ENCODE measurements at regions not wholly inside any gene's neighbourhood (a gene's known extent, or its start where the extent isn't known, plus 50 kb on each side); places are given as distances from the start of the nearest gene placed in this dataset.

GRCh38 chr9:80231318-80232236 is 659.8 kb downstream of the TLE4 start:
- no peak for DNase-seq (ENCODE audit: low spot score)

- DNase-seq (ENCODE audit: low spot score) = no peak
Observed at GRCh38 chr9:80223897-80224296, 652.1 kb downstream of the TLE4 start.

GRCh38 chr9:80222466-80223169 is 650.9 kb downstream of the TLE4 start:
- no peak for DNase-seq (ENCODE audit: low spot score)

- no peak for DNase-seq (ENCODE audit: low spot score)
Observed at GRCh38 chr9:80218328-80218727, 646.6 kb downstream of the TLE4 start.

GRCh38 chr9:80213613-80214012 is 641.8 kb downstream of the TLE4 start:
- DNase-seq (ENCODE audit: low spot score) = no peak

GRCh38 chr9:80208696-80209095 is 636.9 kb downstream of the TLE4 start:
- no peak for DNase-seq (ENCODE audit: low spot score)

GRCh38 chr9:80204054-80204453 is 632.3 kb downstream of the TLE4 start:
- no peak for DNase-seq (ENCODE audit: low spot score)

GRCh38 chr9:80197661-80198060 is 625.9 kb downstream of the TLE4 start:
- DNase-seq (ENCODE audit: low spot score) = no peak

- no peak for DNase-seq (ENCODE audit: low spot score)
Observed at GRCh38 chr9:80191108-80191507, 619.3 kb downstream of the TLE4 start.

GRCh38 chr9:80188579-80188978 is 616.8 kb downstream of the TLE4 start:
- DNase-seq (ENCODE audit: low spot score) = no peak

- DNase-seq (ENCODE audit: low spot score) = no peak
Observed at GRCh38 chr9:80185112-80185738, 613.5 kb downstream of the TLE4 start.

- no peak for DNase-seq (ENCODE audit: low spot score)
Observed at GRCh38 chr9:80177949-80178480, 606.2 kb downstream of the TLE4 start.

GRCh38 chr9:80175286-80176150 is 603.8 kb downstream of the TLE4 start:
- peak; percentile 17 for DNase-seq (ENCODE audit: low spot score)

GRCh38 chr9:80163889-80164288 is 592.1 kb downstream of the TLE4 start:
- no peak for DNase-seq (ENCODE audit: low spot score)

GRCh38 chr9:80158554-80159170 is 586.9 kb downstream of the TLE4 start:
- no peak for DNase-seq (ENCODE audit: low spot score)

- no peak for DNase-seq (ENCODE audit: low spot score)
Observed at GRCh38 chr9:80158131-80158530, 586.4 kb downstream of the TLE4 start.

GRCh38 chr9:80157561-80157983 is 585.8 kb downstream of the TLE4 start:
- DNase-seq (ENCODE audit: low spot score) = no peak

- DNase-seq (ENCODE audit: low spot score) = no peak
Observed at GRCh38 chr9:80156756-80157472, 585.1 kb downstream of the TLE4 start.

GRCh38 chr9:80156262-80156661 is 584.5 kb downstream of the TLE4 start:
- no peak for DNase-seq (ENCODE audit: low spot score)

GRCh38 chr9:80147866-80148265 is 576.1 kb downstream of the TLE4 start:
- DNase-seq (ENCODE audit: low spot score) = no peak

Measured in CD4-positive, alpha-beta T cell treated with Interleukin-15 for 4 hours (primary cell).